ENCODE measurements at regions not wholly inside any gene's neighbourhood (a gene's known extent, or its start where the extent isn't known, plus 50 kb on each side); places are given as distances from the start of the nearest gene placed in this dataset.

DNA sequence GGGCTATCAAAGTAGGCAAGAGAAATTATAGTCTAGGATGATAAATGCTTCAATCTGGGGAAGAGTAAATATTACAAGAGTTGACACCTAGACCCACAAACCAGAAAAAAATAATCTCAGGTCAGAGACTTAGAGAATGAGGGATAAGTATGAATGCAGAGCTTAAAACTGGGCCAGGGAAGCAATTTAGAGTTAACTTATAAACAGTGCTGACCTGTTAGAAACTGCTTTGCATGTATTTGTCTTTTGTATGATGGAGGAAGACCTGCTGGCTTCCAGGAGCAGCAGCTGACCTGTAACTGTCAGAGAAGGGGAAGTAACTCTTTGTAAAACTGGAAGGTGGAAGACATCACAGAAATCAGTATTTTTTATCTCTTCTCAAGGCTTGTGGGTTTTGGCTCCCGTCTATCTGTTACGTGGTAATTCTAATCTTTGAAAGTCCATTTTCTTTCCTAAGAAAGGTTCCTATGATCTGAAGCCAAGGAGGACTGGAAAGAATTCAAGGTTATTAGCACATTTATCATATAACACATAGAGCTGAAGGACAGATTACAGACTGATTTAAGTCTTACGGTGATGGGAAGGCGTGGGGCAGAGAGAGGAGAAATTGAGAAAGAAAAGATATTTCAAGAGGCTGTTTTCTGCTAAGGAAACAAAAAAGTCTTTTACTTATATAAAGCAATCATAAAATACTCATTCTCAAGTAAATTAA is 114.7 kb upstream of the ADAMTS19 start:
- H3K27me3 ChIP-seq (replicated peaks in 1 of 4; ENCODE audit: control extremely low read depth in 1 of 4, control insufficient read depth in 3 of 4, insufficient read depth in 4 of 4, low read length in 3 of 4): no peaks in the 10 kb centered on the region
- H3K9ac ChIP-seq (ENCODE audit: low read length): no peak overlapping the region
- H3K4me2 ChIP-seq (replicated peaks; ENCODE audit: low read depth, low read length, poor library complexity, severe bottlenecking): no peak overlapping the region
- ChIA-PET CTCF (no interaction called here), POLR2A (no interaction called here)
- no peak overlapping the region for H2AFZ ChIP-seq (ENCODE audit: insufficient read depth, low read depth, low read length, poor library complexity, severe bottlenecking)
- H3K27ac ChIP-seq (ENCODE audit: low read length in 2 of 2): no peak overlapping the region
- TF ChIP-seq, protein P1, sequence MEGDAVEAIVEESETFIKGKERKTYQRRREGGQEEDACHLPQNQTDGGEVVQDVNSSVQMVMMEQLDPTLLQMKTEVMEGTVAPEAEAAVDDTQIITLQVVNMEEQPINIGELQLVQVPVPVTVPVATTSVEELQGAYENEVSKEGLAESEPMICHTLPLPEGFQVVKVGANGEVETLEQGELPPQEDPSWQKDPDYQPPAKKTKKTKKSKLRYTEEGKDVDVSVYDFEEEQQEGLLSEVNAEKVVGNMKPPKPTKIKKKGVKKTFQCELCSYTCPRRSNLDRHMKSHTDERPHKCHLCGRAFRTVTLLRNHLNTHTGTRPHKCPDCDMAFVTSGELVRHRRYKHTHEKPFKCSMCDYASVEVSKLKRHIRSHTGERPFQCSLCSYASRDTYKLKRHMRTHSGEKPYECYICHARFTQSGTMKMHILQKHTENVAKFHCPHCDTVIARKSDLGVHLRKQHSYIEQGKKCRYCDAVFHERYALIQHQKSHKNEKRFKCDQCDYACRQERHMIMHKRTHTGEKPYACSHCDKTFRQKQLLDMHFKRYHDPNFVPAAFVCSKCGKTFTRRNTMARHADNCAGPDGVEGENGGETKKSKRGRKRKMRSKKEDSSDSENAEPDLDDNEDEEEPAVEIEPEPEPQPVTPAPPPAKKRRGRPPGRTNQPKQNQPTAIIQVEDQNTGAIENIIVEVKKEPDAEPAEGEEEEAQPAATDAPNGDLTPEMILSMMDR (IDR thresholded peaks at IDR 0.05): no peak
- TF ChIP-seq EZH2 (IDR thresholded peaks at IDR 0.05; ENCODE audit: borderline replicate concordance, insufficient read depth, low read depth, low read length, poor library complexity, severe bottlenecking): no peak
- no peak for DNase-seq
- no peaks in the 10 kb centered on the region for H3K27me3 Mint-ChIP-seq
- peaks cover 14% of the 10 kb centered on the region for H3K4me1 Mint-ChIP-seq
- H4K20me1 ChIP-seq (ENCODE audit: control insufficient read depth, insufficient read depth, low read length, poor library complexity, severe bottlenecking): no peaks in the 10 kb centered on the region
- H3K79me2 ChIP-seq (ENCODE audit: control insufficient read depth, insufficient read depth, low read length): no peaks in the 10 kb centered on the region
- no CpG with 5 or more reads among the region's 4 CpGs for WGBS (ENCODE audit: insufficient coverage)
- H3K4me3 Mint-ChIP-seq: no peak overlapping the region
- intact Hi-C loops (cut with micrococcal nuclease): no loop called here
- H3K4me3 ChIP-seq (ENCODE audit: control extremely low read depth in 1 of 5, extremely low read depth in 1 of 5, insufficient read depth in 1 of 5, low read depth in 2 of 5, low read length in 4 of 5): no peak overlapping the region
- no peaks in the 10 kb centered on the region for H3K9me3 ChIP-seq (ENCODE audit: control extremely low read depth in 1 of 3, control insufficient read depth in 2 of 3, insufficient read depth in 1 of 3, low read length in 2 of 3)
- H3K36me3 ChIP-seq (replicated peaks in 1 of 2; ENCODE audit: control extremely low read depth in 1 of 2, control insufficient read depth in 1 of 2, extremely low read depth in 1 of 2, insufficient read depth in 2 of 2, low read length in 1 of 2): no peaks in the 10 kb centered on the region
- H3K9me3 Mint-ChIP-seq (ENCODE audit: insufficient read depth): peaks cover 4% of the 10 kb centered on the region
- no peaks in the 10 kb centered on the region for H3K4me1 ChIP-seq (ENCODE audit: control insufficient read depth in 2 of 2, insufficient read depth in 2 of 2, low read length in 2 of 2)
- no peak for ATAC-seq (ENCODE audit: low read depth)
- H3K27ac Mint-ChIP-seq: no peak overlapping the region

DNA sequence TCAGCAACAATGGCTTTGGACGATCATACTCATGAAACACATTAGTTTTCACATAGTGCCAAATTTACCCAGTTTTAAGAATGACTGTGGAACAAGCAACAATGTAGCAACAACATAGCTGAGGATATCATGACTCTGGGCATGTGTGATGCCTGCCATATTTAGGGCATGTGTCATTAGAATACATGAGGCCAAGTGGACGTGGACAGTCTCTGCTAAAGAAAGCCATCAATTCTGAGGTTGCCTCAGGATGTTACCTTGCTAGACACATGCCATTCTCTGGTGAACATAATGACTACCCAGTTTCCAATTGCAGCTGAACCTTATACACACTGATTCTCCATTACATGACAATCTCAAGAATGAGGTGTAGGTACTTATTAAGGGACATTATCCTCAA is 103.3 kb upstream of the ADAMTS19 start:
- H3K36me3 ChIP-seq (replicated peaks in 1 of 2; ENCODE audit: control extremely low read depth in 1 of 2, control insufficient read depth in 1 of 2, extremely low read depth in 1 of 2, insufficient read depth in 2 of 2, low read length in 1 of 2): no peaks in the 10 kb centered on the region
- H3K9ac ChIP-seq (ENCODE audit: low read length): no peak overlapping the region
- ChIA-PET POLR2A (no interaction called here), CTCF (no interaction called here)
- Mint-ChIP-seq H3K9me3 (ENCODE audit: insufficient read depth) (no peaks in the 10 kb centered on the region), H3K27ac (no peak overlapping the region), H3K4me1 (no peaks in the 10 kb centered on the region), H3K27me3 (no peaks in the 10 kb centered on the region), H3K4me3 (no peak overlapping the region)
- no peaks in the 10 kb centered on the region for H4K20me1 ChIP-seq (ENCODE audit: control insufficient read depth, insufficient read depth, low read length, poor library complexity, severe bottlenecking)
- H3K27ac ChIP-seq (ENCODE audit: low read length in 2 of 2): no peak overlapping the region
- H2AFZ ChIP-seq (ENCODE audit: insufficient read depth, low read depth, low read length, poor library complexity, severe bottlenecking): no peak overlapping the region
- ATAC-seq (ENCODE audit: low read depth) (no peak), DNase-seq (no peak)
- intact Hi-C loops (cut with micrococcal nuclease): no loop called here
- TF ChIP-seq, protein P1 (IDR thresholded peaks at IDR 0.05): no peak
- TF ChIP-seq EZH2 (IDR thresholded peaks at IDR 0.05; ENCODE audit: borderline replicate concordance, insufficient read depth, low read depth, low read length, poor library complexity, severe bottlenecking): no peak
- H3K9me3 ChIP-seq (ENCODE audit: control extremely low read depth in 1 of 3, control insufficient read depth in 2 of 3, insufficient read depth in 1 of 3, low read length in 2 of 3): no peaks in the 10 kb centered on the region
- no peak overlapping the region for H3K4me2 ChIP-seq (replicated peaks; ENCODE audit: low read depth, low read length, poor library complexity, severe bottlenecking)
- no peaks in the 10 kb centered on the region for H3K79me2 ChIP-seq (ENCODE audit: control insufficient read depth, insufficient read depth, low read length)
- H3K27me3 ChIP-seq (replicated peaks in 1 of 4; ENCODE audit: control extremely low read depth in 1 of 4, control insufficient read depth in 3 of 4, insufficient read depth in 4 of 4, low read length in 3 of 4): no peaks in the 10 kb centered on the region
- H3K4me3 ChIP-seq (ENCODE audit: control extremely low read depth in 1 of 5, extremely low read depth in 1 of 5, insufficient read depth in 1 of 5, low read depth in 2 of 5, low read length in 4 of 5): no peak overlapping the region
- WGBS (ENCODE audit: insufficient coverage): 86% methylated on average over 2 of the region's 2 CpGs
- H3K4me1 ChIP-seq (ENCODE audit: control insufficient read depth in 2 of 2, insufficient read depth in 2 of 2, low read length in 2 of 2): no peaks in the 10 kb centered on the region
